ENCODE measurements at regions not wholly inside any gene's neighbourhood (a gene's known extent, or its start where the extent isn't known, plus 50 kb on each side); places are given as distances from the start of the nearest gene placed in this dataset.

DNA sequence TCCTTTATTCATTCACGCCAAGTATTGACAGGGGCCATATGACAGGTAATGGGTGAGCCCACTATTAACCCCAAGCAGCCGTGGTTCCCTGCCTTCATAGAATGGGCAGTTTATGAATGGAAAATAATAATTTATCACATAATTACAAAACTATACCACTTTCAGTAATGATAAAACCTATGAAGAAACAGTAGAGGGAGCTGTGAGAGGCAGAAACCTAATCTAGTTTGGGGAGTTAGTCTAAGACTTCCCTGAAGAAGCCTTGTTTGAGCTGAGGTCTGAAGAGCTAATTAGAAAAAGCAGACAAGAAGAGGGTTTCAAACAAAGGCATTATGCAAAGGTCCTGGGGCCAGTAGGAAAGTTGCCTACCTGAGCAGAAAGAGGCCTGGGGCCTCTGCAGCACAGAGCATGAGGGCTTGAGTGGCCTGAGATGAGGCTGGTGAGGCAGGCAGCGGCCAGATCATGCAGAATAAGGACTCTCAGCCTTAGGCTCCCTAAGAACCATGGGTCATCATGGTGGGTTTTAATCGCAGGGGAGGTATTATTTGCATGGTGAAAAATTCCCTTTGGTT lies 142.8 kb downstream of the ATG4C start:
- TF ChIP-seq POLR2A (IDR thresholded peaks at IDR 0.05), result no peak
- TF ChIP-seq, protein P1, sequence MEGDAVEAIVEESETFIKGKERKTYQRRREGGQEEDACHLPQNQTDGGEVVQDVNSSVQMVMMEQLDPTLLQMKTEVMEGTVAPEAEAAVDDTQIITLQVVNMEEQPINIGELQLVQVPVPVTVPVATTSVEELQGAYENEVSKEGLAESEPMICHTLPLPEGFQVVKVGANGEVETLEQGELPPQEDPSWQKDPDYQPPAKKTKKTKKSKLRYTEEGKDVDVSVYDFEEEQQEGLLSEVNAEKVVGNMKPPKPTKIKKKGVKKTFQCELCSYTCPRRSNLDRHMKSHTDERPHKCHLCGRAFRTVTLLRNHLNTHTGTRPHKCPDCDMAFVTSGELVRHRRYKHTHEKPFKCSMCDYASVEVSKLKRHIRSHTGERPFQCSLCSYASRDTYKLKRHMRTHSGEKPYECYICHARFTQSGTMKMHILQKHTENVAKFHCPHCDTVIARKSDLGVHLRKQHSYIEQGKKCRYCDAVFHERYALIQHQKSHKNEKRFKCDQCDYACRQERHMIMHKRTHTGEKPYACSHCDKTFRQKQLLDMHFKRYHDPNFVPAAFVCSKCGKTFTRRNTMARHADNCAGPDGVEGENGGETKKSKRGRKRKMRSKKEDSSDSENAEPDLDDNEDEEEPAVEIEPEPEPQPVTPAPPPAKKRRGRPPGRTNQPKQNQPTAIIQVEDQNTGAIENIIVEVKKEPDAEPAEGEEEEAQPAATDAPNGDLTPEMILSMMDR (IDR thresholded peaks at IDR 0.05), result no peak

All from body of pancreas (tissue), 4 donors.